GM23338 (cell line): ENCODE measurements at regions not wholly inside any gene's neighbourhood (a gene's known extent, or its start where the extent isn't known, plus 50 kb on each side); places are given as distances from the start of the nearest gene placed in this dataset.

Experiments used
- EZH2 ChIP-seq: fragments of 200-600 bp; sonication (generic); IDR thresholded peaks from one replicate; pipeline ENCODE4 v1.8.0; 2017; ENCODE audit warnings: antibody characterized with exemption, mild to moderate bottlenecking, low read depth; ENCODE audit not compliant: unreplicated experiment
- EZH2phosphoT487 ChIP-seq: fragments of 200-600 bp; sonication (generic); IDR thresholded peaks from one replicate; pipeline ENCODE4 v1.8.1; 2018; ENCODE audit warnings: antibody characterized with exemption; ENCODE audit not compliant: unreplicated experiment
- JUNB ChIP-seq: IDR thresholded peaks from one replicate; pipeline ENCODE4 v1.6.1; 2016; ENCODE audit warnings: antibody characterized with exemption; ENCODE audit not compliant: unreplicated experiment
- NANOG ChIP-seq: IDR thresholded peaks from 2 replicates; pipeline ENCODE4 v1.6.1; 2016; ENCODE audit warnings: antibody characterized with exemption, borderline replicate concordance
- POLR2AphosphoS5 ChIP-seq: IDR thresholded peaks from 2 replicates; pipeline ENCODE4 v1.6.1; 2016; ENCODE audit warnings: antibody characterized with exemption, low read depth
- TF ChIP-seq, protein P1 (sequence below), 2 experiments: fragments of 200-600 bp in 1 of 2; sonication (generic) in 1 of 2; conservative IDR thresholded peaks; 2 replicates each; pipeline versions ENCODE4 v1.5.1 to v1.6.1; 2016 to 2017; ENCODE audit warnings: antibody characterized with exemption in 2 of 2, low read depth in 2 of 2, mild to moderate bottlenecking in 2 of 2, moderate library complexity in 1 of 2
- TF ChIP-seq, protein P2 (sequence below): IDR thresholded peaks from one replicate; pipeline ENCODE4 v1.6.1; 2018; ENCODE audit warnings: antibody characterized with exemption; ENCODE audit not compliant: unreplicated experiment
- TF ChIP-seq, protein P3 (sequence below): fragments of 250-450 bp; sonication (Bioruptor Pico); IDR thresholded peaks from 2 replicates; pipeline ENCODE4 v1.5.0; 2020; ENCODE audit warnings: mild to moderate bottlenecking, moderate library complexity

DNA sequence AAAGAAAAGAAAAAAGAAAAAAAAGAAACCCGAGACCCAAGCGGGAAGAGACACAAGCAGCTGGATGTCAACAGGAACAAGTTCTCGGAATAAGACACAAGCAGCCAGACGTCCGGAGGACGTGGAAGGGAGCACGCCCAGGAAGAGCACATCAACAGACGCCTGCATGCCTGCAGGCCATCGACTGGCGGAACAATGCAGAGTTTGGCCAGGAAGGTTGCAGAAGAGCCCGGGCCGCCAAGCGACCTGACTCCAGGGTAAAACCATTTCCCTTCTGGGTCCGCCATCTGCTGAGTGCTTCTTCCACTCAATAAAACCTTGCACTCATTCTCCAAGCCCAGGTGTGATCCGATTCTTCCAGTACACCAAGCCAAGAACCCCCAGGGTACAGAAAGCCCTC lies 95.6 kb upstream of the PRR32 start:
- TF ChIP-seq, protein P1, sequence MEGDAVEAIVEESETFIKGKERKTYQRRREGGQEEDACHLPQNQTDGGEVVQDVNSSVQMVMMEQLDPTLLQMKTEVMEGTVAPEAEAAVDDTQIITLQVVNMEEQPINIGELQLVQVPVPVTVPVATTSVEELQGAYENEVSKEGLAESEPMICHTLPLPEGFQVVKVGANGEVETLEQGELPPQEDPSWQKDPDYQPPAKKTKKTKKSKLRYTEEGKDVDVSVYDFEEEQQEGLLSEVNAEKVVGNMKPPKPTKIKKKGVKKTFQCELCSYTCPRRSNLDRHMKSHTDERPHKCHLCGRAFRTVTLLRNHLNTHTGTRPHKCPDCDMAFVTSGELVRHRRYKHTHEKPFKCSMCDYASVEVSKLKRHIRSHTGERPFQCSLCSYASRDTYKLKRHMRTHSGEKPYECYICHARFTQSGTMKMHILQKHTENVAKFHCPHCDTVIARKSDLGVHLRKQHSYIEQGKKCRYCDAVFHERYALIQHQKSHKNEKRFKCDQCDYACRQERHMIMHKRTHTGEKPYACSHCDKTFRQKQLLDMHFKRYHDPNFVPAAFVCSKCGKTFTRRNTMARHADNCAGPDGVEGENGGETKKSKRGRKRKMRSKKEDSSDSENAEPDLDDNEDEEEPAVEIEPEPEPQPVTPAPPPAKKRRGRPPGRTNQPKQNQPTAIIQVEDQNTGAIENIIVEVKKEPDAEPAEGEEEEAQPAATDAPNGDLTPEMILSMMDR (conservative IDR thresholded peaks at IDR 0.05; ENCODE audit: low read depth in 2 of 2) = no peak
- no peak for TF ChIP-seq EZH2
- TF ChIP-seq POLR2AphosphoS5 = no peak
- no peak for TF ChIP-seq EZH2phosphoT487
- TF ChIP-seq, protein P2, sequence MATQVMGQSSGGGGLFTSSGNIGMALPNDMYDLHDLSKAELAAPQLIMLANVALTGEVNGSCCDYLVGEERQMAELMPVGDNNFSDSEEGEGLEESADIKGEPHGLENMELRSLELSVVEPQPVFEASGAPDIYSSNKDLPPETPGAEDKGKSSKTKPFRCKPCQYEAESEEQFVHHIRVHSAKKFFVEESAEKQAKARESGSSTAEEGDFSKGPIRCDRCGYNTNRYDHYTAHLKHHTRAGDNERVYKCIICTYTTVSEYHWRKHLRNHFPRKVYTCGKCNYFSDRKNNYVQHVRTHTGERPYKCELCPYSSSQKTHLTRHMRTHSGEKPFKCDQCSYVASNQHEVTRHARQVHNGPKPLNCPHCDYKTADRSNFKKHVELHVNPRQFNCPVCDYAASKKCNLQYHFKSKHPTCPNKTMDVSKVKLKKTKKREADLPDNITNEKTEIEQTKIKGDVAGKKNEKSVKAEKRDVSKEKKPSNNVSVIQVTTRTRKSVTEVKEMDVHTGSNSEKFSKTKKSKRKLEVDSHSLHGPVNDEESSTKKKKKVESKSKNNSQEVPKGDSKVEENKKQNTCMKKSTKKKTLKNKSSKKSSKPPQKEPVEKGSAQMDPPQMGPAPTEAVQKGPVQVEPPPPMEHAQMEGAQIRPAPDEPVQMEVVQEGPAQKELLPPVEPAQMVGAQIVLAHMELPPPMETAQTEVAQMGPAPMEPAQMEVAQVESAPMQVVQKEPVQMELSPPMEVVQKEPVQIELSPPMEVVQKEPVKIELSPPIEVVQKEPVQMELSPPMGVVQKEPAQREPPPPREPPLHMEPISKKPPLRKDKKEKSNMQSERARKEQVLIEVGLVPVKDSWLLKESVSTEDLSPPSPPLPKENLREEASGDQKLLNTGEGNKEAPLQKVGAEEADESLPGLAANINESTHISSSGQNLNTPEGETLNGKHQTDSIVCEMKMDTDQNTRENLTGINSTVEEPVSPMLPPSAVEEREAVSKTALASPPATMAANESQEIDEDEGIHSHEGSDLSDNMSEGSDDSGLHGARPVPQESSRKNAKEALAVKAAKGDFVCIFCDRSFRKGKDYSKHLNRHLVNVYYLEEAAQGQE = no peak
- TF ChIP-seq JUNB = no peak
- TF ChIP-seq NANOG = no peak
- TF ChIP-seq, protein P3, sequence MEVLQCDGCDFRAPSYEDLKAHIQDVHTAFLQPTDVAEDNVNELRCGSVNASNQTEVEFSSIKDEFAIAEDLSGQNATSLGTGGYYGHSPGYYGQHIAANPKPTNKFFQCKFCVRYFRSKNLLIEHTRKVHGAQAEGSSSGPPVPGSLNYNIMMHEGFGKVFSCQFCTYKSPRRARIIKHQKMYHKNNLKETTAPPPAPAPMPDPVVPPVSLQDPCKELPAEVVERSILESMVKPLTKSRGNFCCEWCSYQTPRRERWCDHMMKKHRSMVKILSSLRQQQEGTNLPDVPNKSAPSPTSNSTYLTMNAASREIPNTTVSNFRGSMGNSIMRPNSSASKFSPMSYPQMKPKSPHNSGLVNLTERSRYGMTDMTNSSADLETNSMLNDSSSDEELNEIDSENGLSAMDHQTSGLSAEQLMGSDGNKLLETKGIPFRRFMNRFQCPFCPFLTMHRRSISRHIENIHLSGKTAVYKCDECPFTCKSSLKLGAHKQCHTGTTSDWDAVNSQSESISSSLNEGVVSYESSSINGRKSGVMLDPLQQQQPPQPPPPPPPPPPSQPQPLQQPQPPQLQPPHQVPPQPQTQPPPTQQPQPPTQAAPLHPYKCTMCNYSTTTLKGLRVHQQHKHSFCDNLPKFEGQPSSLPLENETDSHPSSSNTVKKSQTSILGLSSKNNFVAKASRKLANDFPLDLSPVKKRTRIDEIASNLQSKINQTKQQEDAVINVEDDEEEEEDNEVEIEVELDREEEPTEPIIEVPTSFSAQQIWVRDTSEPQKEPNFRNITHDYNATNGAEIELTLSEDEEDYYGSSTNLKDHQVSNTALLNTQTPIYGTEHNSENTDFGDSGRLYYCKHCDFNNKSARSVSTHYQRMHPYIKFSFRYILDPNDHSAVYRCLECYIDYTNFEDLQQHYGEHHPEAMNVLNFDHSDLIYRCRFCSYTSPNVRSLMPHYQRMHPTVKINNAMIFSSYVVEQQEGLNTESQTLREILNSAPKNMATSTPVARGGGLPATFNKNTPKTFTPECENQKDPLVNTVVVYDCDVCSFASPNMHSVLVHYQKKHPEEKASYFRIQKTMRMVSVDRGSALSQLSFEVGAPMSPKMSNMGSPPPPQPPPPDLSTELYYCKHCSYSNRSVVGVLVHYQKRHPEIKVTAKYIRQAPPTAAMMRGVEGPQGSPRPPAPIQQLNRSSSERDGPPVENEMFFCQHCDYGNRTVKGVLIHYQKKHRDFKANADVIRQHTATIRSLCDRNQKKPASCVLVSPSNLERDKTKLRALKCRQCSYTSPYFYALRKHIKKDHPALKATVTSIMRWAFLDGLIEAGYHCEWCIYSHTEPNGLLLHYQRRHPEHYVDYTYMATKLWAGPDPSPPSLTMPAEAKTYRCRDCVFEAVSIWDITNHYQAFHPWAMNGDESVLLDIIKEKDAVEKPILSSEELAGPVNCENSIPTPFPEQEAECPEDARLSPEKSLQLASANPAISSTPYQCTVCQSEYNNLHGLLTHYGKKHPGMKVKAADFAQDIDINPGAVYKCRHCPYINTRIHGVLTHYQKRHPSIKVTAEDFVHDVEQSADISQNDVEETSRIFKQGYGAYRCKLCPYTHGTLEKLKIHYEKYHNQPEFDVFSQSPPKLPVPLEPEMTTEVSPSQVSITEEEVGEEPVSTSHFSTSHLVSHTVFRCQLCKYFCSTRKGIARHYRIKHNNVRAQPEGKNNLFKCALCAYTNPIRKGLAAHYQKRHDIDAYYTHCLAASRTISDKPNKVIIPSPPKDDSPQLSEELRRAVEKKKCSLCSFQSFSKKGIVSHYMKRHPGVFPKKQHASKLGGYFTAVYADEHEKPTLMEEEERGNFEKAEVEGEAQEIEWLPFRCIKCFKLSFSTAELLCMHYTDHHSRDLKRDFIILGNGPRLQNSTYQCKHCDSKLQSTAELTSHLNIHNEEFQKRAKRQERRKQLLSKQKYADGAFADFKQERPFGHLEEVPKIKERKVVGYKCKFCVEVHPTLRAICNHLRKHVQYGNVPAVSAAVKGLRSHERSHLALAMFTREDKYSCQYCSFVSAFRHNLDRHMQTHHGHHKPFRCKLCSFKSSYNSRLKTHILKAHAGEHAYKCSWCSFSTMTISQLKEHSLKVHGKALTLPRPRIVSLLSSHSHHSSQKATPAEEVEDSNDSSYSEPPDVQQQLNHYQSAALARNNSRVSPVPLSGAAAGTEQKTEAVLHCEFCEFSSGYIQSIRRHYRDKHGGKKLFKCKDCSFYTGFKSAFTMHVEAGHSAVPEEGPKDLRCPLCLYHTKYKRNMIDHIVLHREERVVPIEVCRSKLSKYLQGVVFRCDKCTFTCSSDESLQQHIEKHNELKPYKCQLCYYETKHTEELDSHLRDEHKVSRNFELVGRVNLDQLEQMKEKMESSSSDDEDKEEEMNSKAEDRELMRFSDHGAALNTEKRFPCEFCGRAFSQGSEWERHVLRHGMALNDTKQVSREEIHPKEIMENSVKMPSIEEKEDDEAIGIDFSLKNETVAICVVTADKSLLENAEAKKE (CRISPR knock-in tag) = no peak
